Suprapubic skin (tissue), 4 donors: ENCODE measurements at regions not wholly inside any gene's neighbourhood (a gene's known extent, or its start where the extent isn't known, plus 50 kb on each side); places are given as distances from the start of the nearest gene placed in this dataset.

Experiments
- EP300 ChIP-seq: sonication (generic); formaldehyde crosslinking; IDR thresholded peaks from one replicate; pipeline ENCODE4 v1.6.1; 2017; ENCODE audit warnings: antibody characterized with exemption
- POLR2A ChIP-seq, 2 donors: fragments of 450-650 bp; IDR thresholded peaks; one replicate each; pipeline ENCODE4 v1.6.1; 2017; ENCODE audit warnings: antibody characterized with exemption in 2 of 2, mild to moderate bottlenecking in 2 of 2, moderate library complexity in 2 of 2
- POLR2AphosphoS5 ChIP-seq, 3 donors: sonication (generic); formaldehyde crosslinking; IDR thresholded peaks; one replicate each; pipeline ENCODE4 v1.6.1; 2017; ENCODE audit warnings: antibody characterized with exemption in 3 of 3
- TF ChIP-seq, protein P1 (sequence below), 2 donors: fragments of 200-600 bp in 1 of 2; fragments of 450-650 bp in 1 of 2; sonication (generic) in 1 of 2; IDR thresholded peaks; one replicate each; pipeline ENCODE4 v1.5.1; 2016 to 2019; ENCODE audit warnings: antibody characterized with exemption in 2 of 2, mild to moderate bottlenecking in 1 of 2, moderate library complexity in 1 of 2

DNA sequence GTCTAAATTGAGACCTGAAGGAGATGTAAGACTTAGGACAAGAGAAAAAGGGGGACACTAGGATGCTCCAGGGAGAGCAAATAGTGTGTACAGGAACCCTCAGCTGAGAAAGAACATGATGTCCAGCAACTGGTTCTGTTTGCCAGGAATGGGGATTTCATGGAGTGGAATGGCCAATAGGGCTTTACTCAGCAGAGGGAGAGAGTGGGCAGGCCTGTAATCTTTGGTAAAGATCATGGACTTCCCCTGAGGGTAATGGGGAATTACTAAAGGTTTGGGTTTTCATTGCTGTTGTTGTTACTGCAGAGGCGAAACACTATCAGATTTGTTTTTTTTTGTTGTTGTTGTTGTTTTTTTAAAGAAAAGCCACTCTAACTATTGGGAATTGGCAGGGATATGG lies 99.0 kb downstream of the SCN11A start:
- TF ChIP-seq, protein P1, sequence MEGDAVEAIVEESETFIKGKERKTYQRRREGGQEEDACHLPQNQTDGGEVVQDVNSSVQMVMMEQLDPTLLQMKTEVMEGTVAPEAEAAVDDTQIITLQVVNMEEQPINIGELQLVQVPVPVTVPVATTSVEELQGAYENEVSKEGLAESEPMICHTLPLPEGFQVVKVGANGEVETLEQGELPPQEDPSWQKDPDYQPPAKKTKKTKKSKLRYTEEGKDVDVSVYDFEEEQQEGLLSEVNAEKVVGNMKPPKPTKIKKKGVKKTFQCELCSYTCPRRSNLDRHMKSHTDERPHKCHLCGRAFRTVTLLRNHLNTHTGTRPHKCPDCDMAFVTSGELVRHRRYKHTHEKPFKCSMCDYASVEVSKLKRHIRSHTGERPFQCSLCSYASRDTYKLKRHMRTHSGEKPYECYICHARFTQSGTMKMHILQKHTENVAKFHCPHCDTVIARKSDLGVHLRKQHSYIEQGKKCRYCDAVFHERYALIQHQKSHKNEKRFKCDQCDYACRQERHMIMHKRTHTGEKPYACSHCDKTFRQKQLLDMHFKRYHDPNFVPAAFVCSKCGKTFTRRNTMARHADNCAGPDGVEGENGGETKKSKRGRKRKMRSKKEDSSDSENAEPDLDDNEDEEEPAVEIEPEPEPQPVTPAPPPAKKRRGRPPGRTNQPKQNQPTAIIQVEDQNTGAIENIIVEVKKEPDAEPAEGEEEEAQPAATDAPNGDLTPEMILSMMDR (IDR thresholded peaks at IDR 0.05) = no peak
- TF ChIP-seq POLR2A (IDR thresholded peaks at IDR 0.05) (no peak), EP300 (no peak), POLR2AphosphoS5 (IDR thresholded peaks at IDR 0.05) (no peak)
